GM21723 (cell line): ENCODE measurements at regions not wholly inside any gene's neighbourhood (a gene's known extent, or its start where the extent isn't known, plus 50 kb on each side); places are given as distances from the start of the nearest gene placed in this dataset.
"Not testable (repeated sequence)": the region's sequence is repeated elsewhere in the genome, so short reads cannot be mapped to it uniquely, and the experiment has no call there.

Source experiments
- ATAC-seq: cut with Tn5 transposase; IDR thresholded peaks from one replicate; pipeline ENCODE4 v1.9.1; 2021; ENCODE audit warnings: mild to moderate bottlenecking, moderate library complexity; ENCODE audit not compliant: unreplicated experiment

DNA sequence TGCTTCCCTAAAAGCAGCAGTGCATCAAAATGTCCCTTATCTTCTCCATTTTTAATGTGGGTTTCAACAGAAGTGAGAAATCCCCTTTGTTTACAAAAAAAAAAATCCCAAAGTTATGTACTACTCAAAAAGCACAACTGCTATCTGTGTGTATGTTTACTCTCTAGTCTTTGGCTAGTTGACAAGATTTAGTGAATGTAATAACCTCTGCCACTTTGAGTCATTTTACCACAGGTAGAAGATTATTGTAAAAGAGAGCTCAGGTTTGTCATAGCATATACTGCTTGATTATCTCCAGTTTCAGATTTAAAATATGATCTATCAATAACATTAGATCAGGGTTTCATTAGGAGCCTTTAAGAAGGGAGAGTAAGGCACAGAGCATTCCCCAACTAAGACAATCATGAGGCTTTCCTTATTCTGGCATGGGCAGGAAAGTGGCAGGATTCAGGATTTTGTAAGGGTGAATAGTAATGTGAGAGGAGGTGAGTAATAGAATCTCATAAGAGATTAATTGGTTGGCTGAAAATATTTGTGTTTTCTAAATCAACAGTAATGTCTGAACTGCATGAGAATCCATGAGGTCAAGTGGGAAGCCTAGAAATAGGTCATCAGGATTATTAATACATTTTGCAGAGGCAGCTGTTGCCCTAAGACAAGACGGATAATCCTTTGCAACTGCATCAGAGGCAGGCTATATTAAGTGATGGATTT is 1780.3 kb upstream of the LRRTM1 start:
- no peak for ATAC-seq

DNA sequence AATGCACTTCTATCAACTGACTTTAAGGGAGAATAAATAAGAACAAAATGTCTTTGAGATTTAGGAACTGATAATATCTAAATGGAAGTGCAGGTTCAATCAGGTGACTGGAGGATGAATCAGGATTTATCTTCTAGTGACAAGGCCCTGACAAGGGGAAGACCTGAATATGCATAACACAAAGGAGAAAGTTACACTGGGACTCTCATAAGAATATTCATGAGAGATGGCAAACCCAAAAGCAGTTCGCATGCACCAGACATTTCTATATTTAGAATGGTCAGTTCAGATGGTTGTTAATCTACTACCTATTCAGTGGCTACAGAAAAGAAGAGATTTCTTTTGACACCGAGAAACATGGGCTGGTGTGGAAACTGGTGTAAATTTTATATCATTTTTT is 1771.3 kb upstream of the LRRTM1 start:
- ATAC-seq, result no peak

DNA sequence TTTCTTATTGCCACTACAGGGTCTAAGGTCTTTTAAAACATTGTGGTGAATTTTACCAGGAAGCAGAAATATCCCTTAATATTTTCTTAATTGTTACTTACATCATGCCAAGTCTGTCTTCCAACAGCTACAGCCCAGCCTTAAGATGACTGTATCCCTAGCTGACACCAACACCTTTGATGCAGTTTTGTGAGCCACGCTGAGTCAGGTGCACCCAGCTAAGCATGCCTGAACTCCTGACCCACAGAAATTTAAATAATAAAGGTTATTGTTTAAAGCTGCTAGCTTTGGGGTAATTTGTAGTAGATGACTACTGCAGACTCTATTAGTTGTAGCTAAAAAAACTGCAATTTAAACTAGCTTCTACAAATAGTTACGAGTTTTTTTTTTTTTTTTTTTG is 1757.9 kb upstream of the LRRTM1 start:
- ATAC-seq, result no peak

DNA sequence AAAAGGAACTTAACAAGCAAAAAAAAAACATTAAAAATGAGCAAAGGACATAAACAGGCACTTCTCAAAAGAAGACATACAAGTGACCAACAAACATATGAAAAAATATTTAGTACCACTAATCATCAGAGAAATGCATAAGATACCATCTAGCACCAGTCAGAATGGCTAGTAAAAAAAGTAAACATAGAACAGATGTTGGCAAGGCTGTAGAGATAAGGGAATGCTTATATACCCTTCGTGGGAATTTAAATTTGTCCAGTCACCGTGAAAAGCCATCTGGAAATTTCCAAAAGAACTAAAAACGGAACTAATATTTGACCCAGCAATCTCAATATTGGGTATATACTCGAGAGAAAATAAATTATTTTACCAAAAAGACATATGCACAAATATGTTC is 1751.3 kb upstream of the LRRTM1 start:
- ATAC-seq, result no peak

DNA sequence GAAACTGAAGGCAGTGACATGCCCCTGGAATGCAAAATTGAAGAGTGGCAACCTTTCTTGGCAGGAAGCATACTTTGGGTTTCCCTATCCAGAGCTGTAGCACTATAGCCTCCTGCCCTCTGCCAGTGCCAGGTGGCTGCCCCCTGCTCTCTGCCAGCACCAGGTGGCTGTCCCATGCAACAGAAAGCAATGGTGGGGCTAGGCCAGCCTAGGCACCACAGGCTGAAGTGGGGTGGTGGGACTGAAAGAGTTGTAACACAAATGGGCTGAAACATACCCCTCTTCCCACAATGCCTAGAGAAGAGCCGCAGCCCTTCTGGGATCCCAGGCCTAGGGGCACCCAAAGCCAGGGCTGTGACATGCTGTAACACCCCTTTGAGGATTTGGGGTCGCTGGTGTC is 1739.3 kb upstream of the LRRTM1 start:
- ATAC-seq, result no peak

DNA sequence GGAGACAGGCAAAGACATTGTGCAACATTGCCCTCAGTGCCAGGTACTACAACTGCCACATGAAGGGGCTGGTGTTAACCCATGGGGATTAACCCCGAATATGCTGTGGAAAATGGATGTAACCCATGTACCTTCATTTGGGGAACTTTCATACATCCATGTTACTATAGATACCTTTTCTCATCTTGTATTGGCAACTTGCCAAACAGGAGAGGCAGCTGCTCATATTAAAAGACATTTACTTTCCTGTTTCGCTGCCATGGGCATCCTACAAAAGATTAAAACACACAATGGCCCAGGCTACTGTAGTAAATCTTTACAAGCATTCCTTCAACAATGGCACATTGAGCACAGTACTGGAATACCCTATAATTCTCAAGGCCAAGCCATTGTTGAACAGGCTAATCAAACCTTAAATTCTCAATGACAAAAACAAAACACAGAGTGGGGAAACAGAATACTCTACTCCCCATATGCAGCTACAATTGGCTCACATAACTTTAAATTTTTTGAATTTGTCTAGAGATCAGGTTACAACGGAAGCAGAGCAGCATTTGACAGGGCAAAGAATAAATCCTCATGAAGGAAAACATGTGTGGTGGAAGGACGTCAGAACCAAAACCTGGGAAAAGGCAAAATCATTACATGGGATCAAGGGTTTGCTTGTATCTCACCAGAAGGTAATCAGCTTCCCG is 1723.5 kb upstream of the LRRTM1 start:
- ATAC-seq, result no peak

DNA sequence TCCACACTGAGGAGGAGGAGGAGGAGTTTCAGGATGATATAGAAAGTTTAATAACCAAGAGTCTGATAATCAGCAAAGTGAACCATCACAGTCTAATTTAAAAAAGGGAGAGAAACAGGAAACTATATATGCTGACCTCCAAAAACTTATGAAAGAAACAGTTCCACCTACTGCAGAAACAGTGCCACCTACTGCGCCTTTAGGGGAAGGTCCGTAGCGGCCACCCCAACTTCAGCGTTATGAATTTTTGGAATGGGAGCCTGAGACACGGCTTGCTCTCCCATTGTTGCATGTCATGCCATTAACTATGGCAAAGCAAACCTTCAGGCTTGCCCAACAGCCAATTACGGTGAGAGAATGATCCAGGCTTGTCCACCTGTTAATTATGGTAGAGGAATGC is 1719.2 kb upstream of the LRRTM1 start:
- no peak for ATAC-seq

DNA sequence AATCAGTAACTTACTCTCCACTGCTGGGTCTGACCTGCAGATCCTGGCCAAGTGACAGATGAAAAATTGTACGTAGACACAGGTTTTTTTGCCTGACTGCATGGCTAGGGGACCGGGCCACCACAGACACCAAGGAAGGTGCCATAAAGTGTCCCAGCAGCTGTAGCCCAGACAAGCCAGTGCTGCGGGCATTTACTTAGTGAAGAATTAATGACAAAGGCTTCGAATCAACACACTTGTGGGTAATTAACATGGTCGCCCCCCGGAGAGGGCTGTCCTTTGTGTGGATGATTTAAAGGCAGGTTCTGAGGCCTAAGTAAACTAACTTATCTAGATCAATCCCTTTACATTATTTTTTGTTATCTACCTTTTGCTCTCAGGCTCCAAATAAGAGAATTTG is 1709.1 kb upstream of the LRRTM1 start:
- ATAC-seq, result no peak

DNA sequence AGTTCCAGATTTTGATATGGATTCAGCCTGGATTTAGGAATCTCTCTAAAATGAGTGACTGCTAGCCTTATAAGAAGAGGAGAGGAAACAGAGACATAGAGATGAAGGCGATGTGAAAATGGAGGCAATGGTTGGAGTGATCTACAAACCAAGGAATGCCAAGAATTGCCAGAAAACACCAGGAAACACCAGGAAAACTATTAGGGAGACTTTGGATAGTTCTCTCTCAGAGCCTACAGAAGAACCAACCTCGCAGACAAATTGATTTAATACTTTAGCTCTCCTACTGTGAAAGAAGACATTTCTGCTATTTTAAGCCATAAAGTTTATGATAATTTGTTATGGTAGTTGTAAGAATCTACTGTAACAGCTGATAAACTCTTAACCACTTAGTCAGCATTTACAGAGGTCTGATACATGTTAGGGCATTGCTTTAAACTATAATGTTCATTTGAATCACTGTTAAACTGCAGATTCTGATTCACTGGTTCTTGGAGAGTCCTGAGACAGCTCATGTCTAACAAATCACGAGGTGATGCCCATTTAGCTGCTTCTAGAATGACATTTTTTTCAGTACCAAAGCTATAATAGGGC is 1702.6 kb upstream of the LRRTM1 start:
- ATAC-seq, result no peak

DNA sequence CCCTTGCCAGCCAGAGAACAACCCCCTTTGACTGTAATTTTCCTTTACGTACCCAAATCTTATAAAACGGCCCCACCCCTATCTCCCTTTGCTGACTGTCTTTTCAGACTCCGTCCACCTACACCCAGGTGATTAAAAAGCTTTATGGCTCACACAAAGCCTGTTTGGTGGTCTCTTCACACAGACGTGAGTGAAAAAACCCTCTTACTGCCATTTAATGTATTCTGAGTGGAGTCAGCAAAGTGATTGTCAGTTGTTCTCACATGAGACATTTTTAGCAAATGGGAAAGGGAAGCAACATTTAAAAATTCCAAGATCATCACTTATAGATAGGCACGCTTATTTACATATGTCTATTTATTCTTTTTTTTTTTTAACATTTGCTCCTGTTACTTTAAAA is 1701.3 kb upstream of the LRRTM1 start:
- ATAC-seq, result not testable (repeated sequence)

DNA sequence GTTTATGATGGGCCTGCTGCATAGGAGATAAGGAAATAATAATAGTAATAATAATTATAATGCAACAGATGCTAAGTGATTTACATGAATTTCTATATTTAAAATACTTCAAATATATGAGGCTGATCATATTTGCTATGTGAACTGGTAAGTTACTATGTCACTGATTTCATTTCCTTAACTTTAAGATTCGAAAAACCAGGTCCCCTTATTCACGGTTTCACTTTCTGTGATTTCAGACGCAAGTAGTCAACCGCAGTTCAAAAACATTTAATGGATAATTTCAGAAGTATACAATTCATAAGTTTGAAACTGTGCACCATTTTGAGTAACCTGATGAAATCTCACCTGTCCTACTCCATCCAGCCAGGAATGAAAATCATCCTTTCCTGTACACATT is 1697.1 kb upstream of the LRRTM1 start:
- no peak for ATAC-seq

DNA sequence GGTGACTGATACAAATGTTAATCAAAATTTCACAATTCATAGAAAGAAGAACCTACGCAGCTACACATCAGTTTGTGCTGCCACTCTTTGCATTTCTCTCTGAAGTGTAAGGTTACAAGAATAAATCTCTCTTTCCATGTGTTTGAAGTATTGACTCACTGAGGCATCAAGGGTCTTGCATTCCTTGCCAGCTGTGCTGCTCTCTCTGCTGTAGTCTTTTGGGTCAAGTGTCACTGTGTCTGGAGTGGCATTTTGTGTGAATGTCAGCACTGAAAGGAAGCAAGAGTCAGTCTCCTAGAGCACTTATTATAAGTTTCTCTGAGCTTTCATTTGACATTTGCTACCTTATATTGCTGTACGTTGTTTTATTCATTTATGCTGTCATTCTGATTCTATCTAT is 1696.1 kb upstream of the LRRTM1 start:
- ATAC-seq, result no peak

DNA sequence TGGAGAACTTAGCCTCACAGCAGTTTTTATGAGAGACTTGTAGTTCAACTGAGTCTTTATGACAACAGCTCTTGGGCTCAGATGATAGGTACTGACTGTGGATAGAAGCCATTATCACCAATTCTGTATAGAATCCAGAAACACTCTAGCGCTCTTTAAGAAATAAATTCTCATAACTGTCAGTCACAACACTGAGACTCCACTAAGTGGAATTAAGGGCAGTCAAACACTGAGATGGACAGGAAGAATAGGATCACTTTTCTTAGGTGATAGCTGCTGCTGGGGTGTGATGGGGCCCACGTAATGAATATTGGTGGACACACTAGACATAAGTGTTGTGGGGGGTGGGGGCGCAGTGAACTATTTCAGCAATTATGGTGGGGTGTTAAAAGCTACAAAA is 1691.8 kb upstream of the LRRTM1 start:
- ATAC-seq, result no peak

DNA sequence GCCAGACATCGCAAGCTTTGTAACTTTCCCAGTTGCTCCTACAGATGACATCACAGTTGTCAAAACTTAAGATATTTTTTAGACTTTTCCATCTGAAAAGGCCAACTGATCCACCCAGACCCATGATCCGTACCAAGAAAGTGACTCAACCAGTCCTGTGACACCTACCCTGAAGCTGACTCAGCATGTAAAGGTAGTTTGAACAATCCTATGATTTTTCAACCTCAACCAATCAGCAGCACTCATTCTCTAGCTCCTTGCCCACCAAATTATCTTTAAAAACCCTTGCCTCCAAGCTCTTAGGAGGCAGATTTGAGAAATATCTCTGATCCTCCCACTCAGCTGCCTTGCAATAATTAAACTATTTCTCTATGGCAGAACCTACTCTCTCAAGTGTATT is 1686.7 kb upstream of the LRRTM1 start:
- no peak for ATAC-seq

DNA sequence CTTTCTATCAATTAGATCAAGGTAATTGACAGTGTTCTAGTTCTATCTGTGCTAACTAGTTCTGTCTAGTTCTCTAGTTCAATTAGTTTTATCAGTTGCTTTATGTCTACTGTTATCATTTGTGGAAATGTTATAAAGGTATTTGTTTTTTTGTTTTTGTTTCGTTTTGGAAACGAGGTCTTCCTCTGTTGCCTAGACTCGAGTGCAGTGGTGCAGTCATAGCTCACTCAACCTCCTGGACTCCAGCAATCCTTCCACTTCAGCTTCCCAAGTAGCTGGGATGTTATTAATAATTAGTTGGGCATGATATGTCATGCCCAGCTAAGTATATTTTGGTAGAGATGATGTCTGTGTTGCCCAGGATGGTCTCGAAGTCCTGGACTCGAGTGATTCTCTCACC is 1682.8 kb upstream of the LRRTM1 start:
- no peak for ATAC-seq

DNA sequence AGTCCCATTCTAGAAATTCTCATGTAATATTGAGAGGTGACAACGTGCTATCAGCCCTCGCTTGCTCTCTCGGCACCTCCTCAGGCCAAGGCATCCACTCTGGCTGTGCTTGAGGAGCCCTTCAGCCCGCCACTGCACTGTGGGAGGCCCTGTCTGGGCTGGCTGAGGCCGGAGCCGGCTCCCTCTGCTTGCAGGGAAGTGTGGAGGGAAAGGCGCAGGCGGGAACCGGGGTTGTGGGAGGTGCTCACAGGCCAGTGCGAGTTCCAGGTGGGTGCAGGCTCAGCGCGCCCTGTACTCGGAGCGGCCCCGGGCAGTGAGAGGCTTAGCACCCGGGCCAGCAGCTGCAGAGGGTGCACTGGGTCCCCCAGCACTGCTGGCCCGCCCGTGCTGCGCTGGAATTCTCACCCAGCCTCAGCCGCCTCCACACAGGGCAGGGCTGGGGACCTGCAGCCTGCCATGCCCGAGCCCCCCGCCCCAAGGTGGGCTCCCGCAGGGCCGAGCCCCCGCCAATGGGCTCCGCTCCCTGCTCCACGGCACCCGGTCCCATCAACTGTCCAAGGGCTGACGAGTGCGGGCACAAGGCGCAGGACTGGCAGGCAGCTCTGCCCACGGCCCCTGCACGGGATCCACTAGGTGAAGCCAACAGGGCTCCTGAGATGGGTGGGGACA is 1680.6 kb upstream of the LRRTM1 start:
- no peak for ATAC-seq

DNA sequence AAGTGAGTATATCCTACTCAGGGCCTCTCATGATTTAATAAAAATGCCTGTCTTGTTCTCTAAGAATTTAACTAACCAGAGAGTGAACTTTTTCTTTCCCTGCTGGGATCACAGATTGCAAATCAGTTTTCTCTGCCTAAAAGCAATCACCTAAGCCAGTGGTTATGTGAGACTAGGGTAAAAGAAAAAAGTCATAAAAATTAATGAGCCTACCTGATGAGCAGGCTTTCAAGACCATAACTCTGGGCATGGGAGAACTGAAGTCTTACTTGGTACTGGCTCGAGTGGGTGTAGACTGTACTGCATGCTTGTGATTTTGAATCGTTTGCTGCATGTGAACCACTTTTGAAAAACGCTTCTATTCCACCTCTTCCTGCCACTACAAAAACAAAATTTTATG is 1677.0 kb upstream of the LRRTM1 start:
- no peak for ATAC-seq

DNA sequence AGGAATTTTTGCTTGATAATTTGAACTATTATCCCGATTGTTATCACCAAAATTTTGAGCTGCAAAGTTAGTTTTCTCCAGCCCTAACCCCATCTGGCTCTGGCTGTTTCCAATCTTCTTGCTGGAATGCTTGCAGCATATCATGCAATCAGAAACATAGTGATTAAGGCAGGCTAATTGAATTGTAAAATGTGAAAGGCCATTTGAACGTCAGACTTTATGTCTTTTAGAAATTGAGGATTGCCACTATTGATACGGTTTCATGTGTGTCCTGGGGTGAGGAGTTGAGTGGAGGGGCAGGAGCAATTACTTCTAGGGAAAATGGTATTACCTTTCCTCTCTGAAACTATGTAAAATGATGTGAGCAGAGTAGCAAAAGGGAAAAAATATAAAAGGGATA is 1674.5 kb upstream of the LRRTM1 start:
- ATAC-seq, result no peak

DNA sequence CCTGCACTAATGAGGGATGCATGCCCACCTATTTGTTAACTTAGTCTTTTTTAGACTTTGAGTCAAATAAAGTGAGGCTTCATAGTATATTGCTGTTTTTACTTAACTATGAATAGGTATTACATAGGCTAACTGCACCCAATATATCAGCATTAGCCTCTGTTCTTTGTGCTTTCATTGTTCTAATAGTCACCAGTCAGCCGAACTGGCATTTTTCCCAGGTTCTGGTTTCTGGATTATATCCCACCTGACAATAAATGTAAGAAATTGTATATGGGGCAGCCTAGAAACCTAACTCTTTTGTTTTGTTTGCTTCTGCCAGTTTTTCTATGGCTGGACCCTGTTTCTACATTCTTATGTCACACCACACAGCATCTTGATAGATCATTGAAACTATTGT is 1672.4 kb upstream of the LRRTM1 start:
- ATAC-seq, result no peak

DNA sequence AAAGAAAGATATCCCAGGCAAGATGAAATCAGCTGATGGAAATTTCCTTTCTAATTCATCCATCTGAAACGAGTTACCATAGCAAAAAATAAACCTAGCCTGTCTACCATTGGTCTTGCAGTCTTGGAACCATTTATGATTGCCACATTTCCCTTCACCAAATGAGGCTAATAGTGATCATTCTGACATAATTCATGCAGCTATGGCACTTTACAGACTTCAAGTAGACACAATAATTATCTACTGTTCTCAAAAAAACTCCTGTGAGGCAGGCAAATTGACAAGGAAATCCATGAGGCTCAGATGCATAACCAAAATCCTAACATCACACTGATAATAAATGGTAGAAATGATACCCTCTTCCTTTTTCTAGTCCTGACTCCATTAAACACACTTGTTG is 1669.7 kb upstream of the LRRTM1 start:
- ATAC-seq, result no peak

DNA sequence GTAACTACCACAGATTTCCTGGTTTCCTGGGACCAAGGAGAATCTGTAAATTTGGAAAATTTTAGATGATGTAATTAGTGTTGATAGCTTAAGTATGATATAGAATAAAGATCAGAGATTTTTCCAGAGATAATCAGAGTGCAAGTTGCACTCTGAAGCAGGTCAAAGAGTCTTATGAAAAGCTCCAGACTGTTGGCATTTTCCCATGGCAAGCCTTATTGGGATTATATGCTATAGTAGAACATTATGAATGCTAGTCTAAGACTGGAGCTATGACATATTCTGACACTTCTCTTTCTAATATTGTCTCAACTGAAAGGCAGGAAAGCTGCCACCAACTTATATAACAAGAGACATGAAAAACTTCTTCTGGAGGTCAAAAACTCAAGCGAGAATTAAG is 1638.3 kb upstream of the LRRTM1 start:
- ATAC-seq, result no peak

DNA sequence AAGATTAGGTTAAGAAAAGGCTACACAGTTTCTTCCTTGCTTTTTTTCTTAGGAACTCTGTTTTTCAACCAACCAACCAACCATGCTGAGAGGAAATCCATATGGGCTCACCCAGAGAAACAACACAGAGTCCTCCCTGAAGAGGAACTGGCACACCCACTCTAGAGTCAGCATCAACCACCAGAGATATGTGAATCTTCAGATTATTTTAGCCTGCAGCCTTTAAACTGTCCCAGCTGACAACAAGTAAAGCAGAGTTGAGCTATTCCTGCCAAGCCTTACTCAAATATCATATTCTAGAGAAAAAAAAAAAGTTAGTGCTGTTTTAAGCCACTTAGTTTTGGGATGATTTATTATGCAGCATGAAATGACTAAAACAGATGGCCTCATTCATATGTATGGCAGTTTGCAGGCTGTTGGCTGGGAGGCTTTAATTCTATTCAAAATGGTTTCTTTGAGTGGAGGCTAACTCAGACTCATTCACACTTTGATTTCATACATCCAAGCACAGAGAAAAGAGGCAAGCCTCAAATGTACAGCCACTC is 1637.7 kb upstream of the LRRTM1 start:
- ATAC-seq, result no peak
